SK-MEL-5 (cell line): ENCODE measurements at regions not wholly inside any gene's neighbourhood (a gene's known extent, or its start where the extent isn't known, plus 50 kb on each side); places are given as distances from the start of the nearest gene placed in this dataset.
"Not testable (repeated sequence)": the region's sequence is repeated elsewhere in the genome, so short reads cannot be mapped to it uniquely, and the experiment has no call there.

ENCODE experiments used
- DNase-seq: peaks from one replicate; pipeline ENCODE4 v3.0.0-alpha.2; 2016; ENCODE audit warnings: low read depth, low spot score
- in situ Hi-C: cut with HindIII; loops from 2 replicates; pipeline ENCODE4 v1.10.0; 2016; ENCODE audit warnings: low sequenced_read_pairs, high pct_unique_total_duplicates, low pct_unique_long_range_greater_than_20kb

DNA sequence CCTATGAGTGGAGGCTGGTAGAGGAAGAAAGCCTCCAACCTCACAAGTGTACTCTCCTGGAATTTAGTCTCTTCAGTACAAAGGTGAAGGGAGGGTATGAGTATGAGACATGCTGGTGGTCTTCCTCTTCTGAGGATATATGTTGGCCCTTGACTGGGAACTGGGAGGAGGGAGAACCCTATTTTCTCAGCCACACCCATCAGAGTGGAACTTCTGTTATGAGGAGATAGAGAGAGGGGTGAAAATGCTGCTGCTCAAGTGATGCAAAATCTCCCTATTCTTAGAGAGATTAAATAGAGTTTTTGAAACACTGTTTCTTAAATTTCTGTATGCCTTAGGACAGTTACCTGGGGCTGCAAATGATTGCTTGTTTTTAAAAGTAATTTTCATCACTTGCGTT lies 203.4 kb upstream of the PRR16 start:
- in situ Hi-C loops, result no loop called here

GRCh38 chr5:120270498-120270897 lies 193.6 kb upstream of the PRR16 start:
- in situ Hi-C loops, result no loop called here
- DNase-seq, result no peak

More for the DNA sequence above, 203.4 kb upstream of the PRR16 start:
- DNase-seq, result no peak

DNA sequence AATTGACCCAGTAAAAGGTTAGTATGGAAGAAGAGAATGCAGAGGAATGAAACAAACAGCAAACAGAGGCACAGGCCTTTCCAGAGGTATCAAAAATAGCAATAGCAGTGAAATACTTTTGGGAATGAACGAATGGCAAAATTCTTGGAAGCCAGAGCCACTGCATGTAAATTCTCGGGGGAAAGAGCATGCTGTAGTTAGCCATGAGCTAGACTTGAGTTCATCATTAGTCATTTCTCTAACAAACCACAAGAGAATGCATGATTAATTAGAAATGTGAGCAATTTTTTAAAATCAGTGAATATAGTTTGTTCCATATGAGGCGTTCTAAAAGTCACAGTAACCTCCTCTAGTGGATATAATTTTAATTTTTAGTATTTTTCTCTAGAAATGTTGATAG lies 170.3 kb upstream of the PRR16 start:
- DNase-seq, result no peak
- in situ Hi-C loops, result no loop called here

- no peak for DNase-seq
- in situ Hi-C loops, result no loop called here
Observed at GRCh38 chr5:120297616-120298015, 166.5 kb upstream of the PRR16 start.

DNA sequence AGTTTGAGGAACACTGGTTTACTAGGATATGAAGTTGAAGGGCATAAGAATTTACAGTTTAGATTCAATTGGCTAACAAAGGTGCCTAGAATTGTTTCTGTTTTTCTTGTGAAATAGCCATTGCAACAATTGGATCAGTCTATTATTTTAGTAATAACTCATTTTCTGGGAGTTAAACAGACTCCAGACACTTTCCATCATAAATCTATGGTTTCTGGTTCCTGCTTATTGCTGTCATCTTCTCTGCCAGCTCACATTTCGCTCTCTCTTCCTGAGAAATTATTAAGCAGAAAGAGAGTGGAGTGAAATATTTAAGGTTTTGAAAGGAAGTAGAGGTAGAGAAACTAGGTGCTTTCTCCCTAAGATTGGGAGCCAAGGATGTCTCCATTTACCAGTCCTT lies 165.1 kb upstream of the PRR16 start:
- in situ Hi-C loops, result no loop called here
- DNase-seq, result no peak

DNA sequence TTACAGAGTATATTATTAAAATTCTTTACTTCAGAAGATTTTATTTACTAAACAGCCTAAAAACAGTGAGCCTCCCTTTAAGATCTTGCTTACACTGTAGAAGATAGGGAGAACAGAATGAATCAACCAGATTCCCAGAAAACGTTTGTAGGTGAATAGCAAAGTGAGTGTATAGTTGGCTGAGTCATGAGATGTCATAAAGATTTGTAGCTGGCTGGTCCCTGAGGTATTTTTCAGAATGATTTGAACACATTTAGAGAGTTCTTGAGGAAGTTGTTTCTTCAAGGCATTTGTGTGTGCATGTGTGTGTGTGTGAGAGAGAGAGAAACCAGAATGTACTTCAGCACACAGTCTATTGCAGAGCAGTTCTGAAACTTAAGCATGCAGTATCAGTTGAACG lies 159.4 kb upstream of the PRR16 start:
- no peak for DNase-seq
- in situ Hi-C loops, result no loop called here

- DNase-seq, result no peak
- in situ Hi-C loops, result no loop called here
Observed at GRCh38 chr5:120306303-120306702, 157.8 kb upstream of the PRR16 start.

DNA sequence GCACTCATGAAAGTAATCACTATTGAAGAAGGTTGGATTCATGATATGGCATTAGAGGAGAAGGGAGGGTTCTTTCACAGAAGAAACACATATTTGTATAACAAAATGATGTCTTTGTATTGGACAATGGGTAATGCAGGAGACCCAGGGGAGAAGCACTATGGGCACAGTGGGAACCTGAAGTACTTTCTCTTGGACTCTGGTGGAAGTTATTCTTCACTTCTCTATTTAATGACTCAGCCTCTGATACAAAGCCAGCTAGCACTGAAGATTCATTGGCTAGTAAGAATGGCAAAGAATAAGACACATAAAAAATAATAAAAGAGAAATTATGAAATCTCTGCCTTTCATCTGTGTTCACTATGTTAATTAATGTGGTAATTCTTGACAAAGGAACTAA lies 149.9 kb upstream of the PRR16 start:
- in situ Hi-C loops, result no loop called here
- DNase-seq, result no peak

GRCh38 chr5:120320626-120321025 lies 143.5 kb upstream of the PRR16 start:
- no peak for DNase-seq
- in situ Hi-C loops, result no loop called here

GRCh38 chr5:120326651-120327050 lies 137.4 kb upstream of the PRR16 start:
- no peak for DNase-seq
- in situ Hi-C loops, result no loop called here

DNA sequence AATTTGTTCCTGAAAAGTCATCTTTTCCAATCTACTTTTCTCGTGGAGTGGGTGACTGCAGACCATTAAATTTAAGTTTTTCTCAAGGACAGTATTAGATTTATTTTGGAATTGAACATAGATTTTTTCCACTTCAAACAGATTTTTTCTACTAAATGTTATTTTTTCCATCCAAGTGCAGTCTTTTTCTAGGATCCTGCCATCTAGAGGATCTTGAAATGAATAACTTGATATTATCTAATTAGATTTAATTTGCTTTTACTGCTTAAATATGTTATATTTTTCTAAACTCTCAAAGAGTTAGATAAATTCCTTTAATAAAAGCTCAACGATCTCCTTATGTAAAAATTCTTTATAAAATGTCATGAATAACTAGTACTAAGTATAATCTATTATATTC lies 136.9 kb upstream of the PRR16 start:
- in situ Hi-C loops, result no loop called here
- DNase-seq, result no peak

DNA sequence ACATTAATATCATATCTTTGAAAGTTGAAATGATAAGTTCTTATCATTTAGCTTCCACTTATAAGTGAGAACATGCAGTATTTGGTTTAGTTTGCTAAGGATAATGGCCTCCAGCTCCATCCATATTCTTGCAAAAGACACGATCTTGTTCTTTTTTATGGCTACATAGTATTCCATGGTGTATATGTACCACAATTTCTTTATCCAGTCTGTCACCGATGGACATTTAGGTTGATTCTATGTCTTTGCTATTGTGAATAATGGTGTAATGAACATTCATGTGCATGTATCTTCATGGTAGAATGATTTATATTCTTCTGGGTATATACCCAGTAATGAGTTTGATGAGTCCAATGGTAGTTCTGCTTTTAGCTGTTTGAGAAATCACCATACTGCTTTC lies 135.0 kb upstream of the PRR16 start:
- DNase-seq, result no peak
- in situ Hi-C loops, result no loop called here

- in situ Hi-C loops, result no loop called here
- peak; percentile 24 for DNase-seq
Observed at GRCh38 chr5:120330558-120330957, 133.5 kb upstream of the PRR16 start.

GRCh38 chr5:120344181-120344580 lies 119.9 kb upstream of the PRR16 start:
- DNase-seq, result no peak
- in situ Hi-C loops, result no loop called here

GRCh38 chr5:120345947-120346346 lies 118.2 kb upstream of the PRR16 start:
- no peak for DNase-seq
- in situ Hi-C loops, result no loop called here

DNA sequence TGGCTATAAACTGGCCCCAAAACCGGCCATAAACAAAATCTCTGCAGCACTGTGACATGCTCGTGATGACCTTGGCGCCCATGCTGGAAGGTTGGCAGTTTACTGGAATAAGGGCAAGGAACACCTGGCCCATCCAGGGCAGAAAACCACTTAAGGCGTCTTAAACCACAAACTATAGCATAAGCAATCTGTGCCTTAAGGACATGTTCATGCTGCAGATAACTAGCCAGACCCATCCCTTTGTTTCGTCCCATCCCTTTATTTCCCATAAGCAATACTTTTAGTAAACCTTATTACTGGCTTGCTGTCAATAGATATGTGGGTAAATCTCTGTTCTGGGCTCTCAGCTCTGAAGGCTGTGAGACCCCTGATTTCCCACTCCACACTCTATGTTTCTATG lies 113.0 kb upstream of the PRR16 start:
- in situ Hi-C loops, DNase-seq: not testable (repeated sequence)

GRCh38 chr5:120354126-120354525 lies 110.0 kb upstream of the PRR16 start:
- in situ Hi-C loops, result no loop called here
- peak; percentile 56 for DNase-seq

- DNase-seq, result no peak
- in situ Hi-C loops, result no loop called here
Observed at GRCh38 chr5:120358949-120359348, 105.2 kb upstream of the PRR16 start.

DNA sequence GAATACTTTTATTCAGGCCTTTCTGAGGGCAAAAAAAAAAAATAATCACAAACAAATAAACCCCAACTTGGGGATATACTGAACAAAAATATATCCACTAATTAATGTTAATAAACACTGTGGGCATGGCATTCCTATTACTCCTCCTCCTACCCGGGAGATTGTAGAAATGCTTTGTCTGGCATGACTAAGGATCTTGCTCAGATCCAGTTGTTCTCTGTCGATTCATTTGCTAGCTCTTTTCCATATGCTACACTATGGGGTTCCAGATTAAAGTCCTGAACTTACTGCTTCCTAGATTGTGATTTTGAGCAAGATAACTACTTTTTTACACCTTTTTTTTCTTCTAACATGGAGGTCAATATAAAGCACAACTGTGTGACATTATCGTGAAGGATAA lies 102.2 kb upstream of the PRR16 start:
- DNase-seq, result no peak
- in situ Hi-C loops, result no loop called here

- no peak for DNase-seq
- in situ Hi-C loops, result no loop called here
Observed at GRCh38 chr5:120362426-120362825, 101.7 kb upstream of the PRR16 start.
